Progenitor cell of endocrine pancreas (in vitro differentiated cells): ENCODE measurements at regions not wholly inside any gene's neighbourhood (a gene's known extent, or its start where the extent isn't known, plus 50 kb on each side); places are given as distances from the start of the nearest gene placed in this dataset.

Experiments
- DNase-seq: peaks from one replicate; pipeline ENCODE4 v3.0.0; 2021; ENCODE audit warnings: low spot score; ENCODE audit not compliant: unreplicated experiment
- H3K27ac Mint-ChIP-seq: 2 replicates; pipeline ENCODE4 v1.8.0; 2021; ENCODE audit warnings: mild to moderate bottlenecking, moderate library complexity, mixed read lengths
- H3K27me3 Mint-ChIP-seq: 2 replicates; pipeline ENCODE4 v1.8.0; 2021; ENCODE audit warnings: mixed read lengths
- H3K36me3 Mint-ChIP-seq: 2 replicates; pipeline ENCODE4 v1.8.0; 2022; ENCODE audit warnings: mixed read lengths; ENCODE audit not compliant: insufficient read depth
- H3K4me1 Mint-ChIP-seq: 2 replicates; pipeline ENCODE4 v1.8.0; 2021; ENCODE audit warnings: low read depth, mixed read lengths
- H3K4me3 Mint-ChIP-seq: 2 replicates; pipeline ENCODE4 v1.8.0; 2021; ENCODE audit warnings: low read depth, mild to moderate bottlenecking, moderate library complexity, mixed read lengths
- H3K9me3 Mint-ChIP-seq: 2 replicates; pipeline ENCODE4 v1.8.0; 2021; ENCODE audit warnings: low read depth, mixed read lengths
- CTCF ChIP-seq: fragments of 200-600 bp; sonication (generic); IDR thresholded peaks from one replicate; pipeline ENCODE4 v1.5.0; 2021; ENCODE audit warnings: antibody characterized with exemption, mild to moderate bottlenecking; ENCODE audit not compliant: unreplicated experiment

DNA sequence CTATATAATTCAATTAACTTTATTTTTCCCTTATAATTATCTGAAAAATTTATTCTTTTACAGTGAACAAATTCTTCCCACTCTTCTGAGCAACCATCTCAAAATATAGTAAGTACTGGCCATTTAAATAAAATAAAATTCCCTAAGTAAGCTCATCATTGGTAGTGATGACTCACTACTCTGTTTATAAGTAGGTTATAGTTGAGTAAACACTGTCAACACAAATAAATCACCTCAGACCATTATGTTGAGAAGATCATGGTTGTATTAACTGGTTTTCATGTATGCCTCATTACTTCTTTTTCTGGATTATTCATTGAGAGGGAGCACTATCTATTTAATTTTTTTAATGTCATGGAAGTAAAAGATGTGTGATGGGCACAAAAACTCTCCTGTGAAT, 220.5 kb downstream of the SEC23A start:
- Mint-ChIP-seq H3K4me1 (peaks cover 3% of the 10 kb centered on the region), H3K36me3 (no peaks in the 10 kb centered on the region), H3K27ac (no peak overlapping the region), H3K9me3 (no peaks in the 10 kb centered on the region), H3K4me3 (no peak overlapping the region), H3K27me3 (peaks cover 5% of the 10 kb centered on the region)
- TF ChIP-seq CTCF = no peak
- DNase-seq = no peak

- Mint-ChIP-seq H3K4me3 (no peak overlapping the region), H3K9me3 (peaks cover 3% of the 10 kb centered on the region), H3K27me3 (peaks cover 7% of the 10 kb centered on the region), H3K36me3 (peaks cover 1% of the 10 kb centered on the region), H3K4me1 (peaks cover 3% of the 10 kb centered on the region), H3K27ac (no peak overlapping the region)
- no peak for TF ChIP-seq CTCF
- DNase-seq = no peak
Measured at GRCh38 chr14:38880643-38881524, 222.2 kb downstream of the SEC23A start.

DNA sequence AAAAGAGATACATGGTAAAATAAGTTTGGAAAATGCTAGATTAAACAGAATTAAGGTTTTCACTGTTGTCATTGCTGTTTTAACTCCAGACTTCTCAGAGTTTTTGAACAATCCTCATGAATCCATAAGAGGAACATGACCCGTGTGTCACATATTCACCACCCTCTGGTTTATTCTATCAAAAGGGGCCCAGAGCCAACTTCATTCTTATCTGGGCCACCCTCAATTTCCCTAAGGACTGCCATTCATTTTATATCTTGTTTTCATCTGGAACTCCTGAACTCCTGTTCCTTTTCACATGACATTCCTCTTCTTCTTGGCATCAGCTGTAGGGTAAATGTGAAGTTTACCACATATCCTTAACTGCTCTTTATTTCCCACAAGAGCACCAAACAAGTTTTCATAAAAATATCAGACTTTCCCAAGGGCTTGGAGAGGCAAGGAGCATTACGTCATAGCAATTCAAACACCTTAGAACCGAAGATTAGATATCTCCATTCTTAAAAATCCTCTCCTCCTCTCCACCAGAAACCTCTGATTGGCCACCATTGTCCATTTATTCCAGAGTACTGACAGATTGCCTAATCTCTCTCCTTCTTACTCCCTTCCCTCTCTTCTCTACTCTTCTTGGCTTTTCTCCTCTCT, 225.2 kb downstream of the SEC23A start:
- H3K4me1 Mint-ChIP-seq = peaks cover 3% of the 10 kb centered on the region
- H3K36me3 Mint-ChIP-seq = peaks cover 1% of the 10 kb centered on the region
- no peak for TF ChIP-seq CTCF
- DNase-seq = no peak
- no peak overlapping the region for H3K27ac Mint-ChIP-seq
- H3K9me3 Mint-ChIP-seq = peaks cover 3% of the 10 kb centered on the region
- H3K27me3 Mint-ChIP-seq = peaks cover 7% of the 10 kb centered on the region
- H3K4me3 Mint-ChIP-seq = no peak overlapping the region

DNA sequence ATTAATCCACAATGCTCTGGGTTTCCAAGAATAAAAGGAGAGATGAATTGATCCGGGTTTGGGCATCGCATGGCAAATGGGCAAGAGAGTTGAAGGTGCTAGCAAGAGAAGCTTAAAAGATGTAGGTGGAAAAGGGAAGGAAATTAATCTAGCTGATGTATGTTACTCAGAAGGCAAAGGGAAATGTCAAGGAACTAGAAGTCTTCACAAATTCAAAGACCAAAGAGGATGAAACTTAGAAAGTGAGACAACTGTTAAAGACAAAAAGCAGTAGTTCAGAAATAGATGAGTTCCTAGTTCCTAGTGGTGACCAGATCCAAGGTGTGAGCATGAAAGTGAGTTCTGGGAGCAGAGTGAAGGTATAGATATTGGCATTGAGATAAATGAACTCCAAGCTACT, 228.3 kb downstream of the SEC23A start:
- TF ChIP-seq CTCF = no peak
- no peak for DNase-seq
- Mint-ChIP-seq H3K27me3 (peaks cover 7% of the 10 kb centered on the region), H3K9me3 (peaks cover 3% of the 10 kb centered on the region), H3K36me3 (peaks cover 1% of the 10 kb centered on the region), H3K4me1 (peaks cover 11% of the 10 kb centered on the region), H3K4me3 (no peak overlapping the region), H3K27ac (no peak overlapping the region)

DNA sequence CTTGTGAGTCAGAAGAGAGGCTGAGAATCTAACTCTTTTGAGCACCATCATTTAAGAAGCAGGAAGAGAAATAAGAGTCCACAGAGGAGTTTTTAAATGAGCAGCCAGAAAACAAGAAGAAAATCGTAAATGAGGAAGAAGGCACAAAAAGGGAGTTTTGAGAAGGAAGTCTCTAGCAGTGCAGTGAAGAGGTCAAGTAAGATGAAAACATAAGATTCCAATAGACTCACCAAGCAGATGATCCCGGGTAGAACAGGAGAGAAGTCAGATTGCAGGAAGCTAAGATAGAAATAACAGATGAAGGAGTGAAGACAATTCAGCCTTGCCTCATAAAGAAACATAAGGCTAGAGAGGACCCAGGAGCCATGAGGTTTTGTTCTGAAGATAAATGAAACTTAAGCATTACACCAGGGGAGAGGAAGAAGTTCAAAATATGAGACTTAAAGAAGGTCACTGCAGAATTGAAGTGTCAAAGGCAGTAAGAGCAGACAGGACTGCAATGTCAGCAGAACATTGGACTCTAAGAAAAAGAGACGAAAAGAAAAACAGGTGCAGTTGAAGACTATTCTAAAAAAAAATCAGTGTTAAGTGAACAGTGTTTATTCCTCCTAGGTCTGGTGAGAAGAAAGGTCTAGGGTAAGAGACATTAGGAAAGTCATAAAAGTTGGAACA, 229.0 kb downstream of the SEC23A start:
- H3K36me3 Mint-ChIP-seq = peaks cover 1% of the 10 kb centered on the region
- H3K27ac Mint-ChIP-seq = no peak overlapping the region
- peaks cover 18% of the 10 kb centered on the region for H3K4me1 Mint-ChIP-seq
- TF ChIP-seq CTCF = no peak
- peaks cover 5% of the 10 kb centered on the region for H3K27me3 Mint-ChIP-seq
- no peak overlapping the region for H3K4me3 Mint-ChIP-seq
- DNase-seq = no peak
- peaks cover 3% of the 10 kb centered on the region for H3K9me3 Mint-ChIP-seq
